Thoracic aorta (tissue), 2 donors: ENCODE measurements at regions not wholly inside any gene's neighbourhood (a gene's known extent, or its start where the extent isn't known, plus 50 kb on each side); places are given as distances from the start of the nearest gene placed in this dataset.
"Not testable (repeated sequence)": the region's sequence is repeated elsewhere in the genome, so short reads cannot be mapped to it uniquely, and the experiment has no call there.

Source experiments
- ATAC-seq: fragments of 150-250 bp; one replicate; pipeline ENCODE4 v1.8.0; 2017; ENCODE audit warnings: low read depth; ENCODE audit not compliant: insufficient number of reproducible peaks, low FRiP score
- DNase-seq: peaks from one replicate; pipeline ENCODE4 v3.0.0-alpha.2; 2020; ENCODE audit warnings: low spot score
- H3K27ac ChIP-seq, 2 donors: fragments of 200-600 bp; sonication (generic); 1 replicate in 1 of 2; 2 replicates in 1 of 2; pipeline ENCODE4 v1.5.1; 2016; ENCODE audit warnings: mild to moderate bottlenecking in 2 of 2, moderate library complexity in 2 of 2
- H3K27me3 ChIP-seq: fragments of 200-600 bp; sonication (generic); replicated peaks from 2 replicates; pipeline ENCODE4 v1.6.0; 2016; ENCODE audit warnings: mild to moderate bottlenecking; ENCODE audit not compliant: insufficient read depth
- H3K36me3 ChIP-seq: fragments of 200-600 bp; sonication (generic); one replicate; pipeline ENCODE4 v1.5.1; 2016
- H3K4me1 ChIP-seq, 2 donors: fragments of 200-600 bp; sonication (generic); 1 replicate in 1 of 2; 2 replicates in 1 of 2; pipeline versions ENCODE4 v1.5.1 to v1.6.0; 2016; ENCODE audit warnings: low read depth in 2 of 2, mild to moderate bottlenecking in 1 of 2; ENCODE audit not compliant: control insufficient read depth in 1 of 2
- H3K4me3 ChIP-seq: fragments of 200-600 bp; sonication (generic); 2 replicates; pipeline ENCODE4 v1.5.1; 2016; ENCODE audit warnings: mild to moderate bottlenecking
- H3K9me3 ChIP-seq: fragments of 200-600 bp; sonication (generic); 2 replicates; pipeline ENCODE4 v1.5.1; 2016
- TF ChIP-seq, protein P1 (sequence below): fragments of 200-600 bp; sonication (generic); IDR thresholded peaks from one replicate; pipeline ENCODE4 v1.5.1; 2019; ENCODE audit warnings: antibody characterized with exemption

DNA sequence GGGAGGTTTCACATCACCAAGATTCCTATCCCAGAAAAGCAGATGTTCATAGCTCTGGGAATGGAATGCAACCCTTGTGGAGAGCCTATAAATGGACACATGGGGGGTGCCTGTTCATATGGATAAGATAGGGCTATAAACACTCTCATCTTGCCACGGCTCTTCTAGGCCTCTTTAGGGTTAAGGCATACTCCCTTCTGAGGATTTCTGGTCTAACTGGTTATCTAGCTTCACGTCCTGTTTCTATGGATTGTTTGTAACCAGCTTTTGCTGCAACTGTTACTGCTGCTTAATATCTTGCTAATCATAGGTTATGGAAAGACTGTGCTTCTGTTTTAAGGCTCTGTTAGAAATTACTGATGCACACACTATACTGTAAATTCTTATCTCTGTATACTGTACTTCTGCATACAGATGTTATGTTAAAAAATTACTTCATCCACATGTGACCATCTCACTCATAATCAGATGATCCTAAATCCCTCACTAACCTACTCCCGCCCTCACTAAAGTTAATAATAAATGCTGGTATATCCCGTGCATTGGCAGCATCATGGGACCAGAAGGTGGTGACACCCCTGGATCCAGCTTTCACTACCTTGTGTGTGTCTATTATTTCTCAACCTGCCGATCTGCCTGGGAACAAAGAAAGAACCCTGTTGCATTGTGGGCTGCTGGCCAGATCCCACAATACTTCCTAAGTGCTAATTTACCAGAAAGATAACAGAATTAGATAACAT is 68.7 kb downstream of the PRKAB2 start:
- H3K9me3 ChIP-seq, H3K36me3 ChIP-seq, DNase-seq, H3K4me1 ChIP-seq, ATAC-seq, H3K27me3 ChIP-seq, H3K27ac ChIP-seq, H3K4me3 ChIP-seq: not testable (repeated sequence)

- Histone ChIP-seq H3K4me3 (no peak overlapping the region), H3K9me3 (no peaks in the 10 kb centered on the region), H3K4me1 (no peaks in the 10 kb centered on the region), H3K27me3 (no peaks in the 10 kb centered on the region), H3K36me3 (no peaks in the 10 kb centered on the region), H3K27ac (no peak overlapping the region)
- DNase-seq: no peak
- TF ChIP-seq, protein P1, sequence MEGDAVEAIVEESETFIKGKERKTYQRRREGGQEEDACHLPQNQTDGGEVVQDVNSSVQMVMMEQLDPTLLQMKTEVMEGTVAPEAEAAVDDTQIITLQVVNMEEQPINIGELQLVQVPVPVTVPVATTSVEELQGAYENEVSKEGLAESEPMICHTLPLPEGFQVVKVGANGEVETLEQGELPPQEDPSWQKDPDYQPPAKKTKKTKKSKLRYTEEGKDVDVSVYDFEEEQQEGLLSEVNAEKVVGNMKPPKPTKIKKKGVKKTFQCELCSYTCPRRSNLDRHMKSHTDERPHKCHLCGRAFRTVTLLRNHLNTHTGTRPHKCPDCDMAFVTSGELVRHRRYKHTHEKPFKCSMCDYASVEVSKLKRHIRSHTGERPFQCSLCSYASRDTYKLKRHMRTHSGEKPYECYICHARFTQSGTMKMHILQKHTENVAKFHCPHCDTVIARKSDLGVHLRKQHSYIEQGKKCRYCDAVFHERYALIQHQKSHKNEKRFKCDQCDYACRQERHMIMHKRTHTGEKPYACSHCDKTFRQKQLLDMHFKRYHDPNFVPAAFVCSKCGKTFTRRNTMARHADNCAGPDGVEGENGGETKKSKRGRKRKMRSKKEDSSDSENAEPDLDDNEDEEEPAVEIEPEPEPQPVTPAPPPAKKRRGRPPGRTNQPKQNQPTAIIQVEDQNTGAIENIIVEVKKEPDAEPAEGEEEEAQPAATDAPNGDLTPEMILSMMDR: no peak
- ATAC-seq: no peak
Observed at GRCh38 chr1:147099192-147099591, 73.1 kb downstream of the PRKAB2 start.

DNA sequence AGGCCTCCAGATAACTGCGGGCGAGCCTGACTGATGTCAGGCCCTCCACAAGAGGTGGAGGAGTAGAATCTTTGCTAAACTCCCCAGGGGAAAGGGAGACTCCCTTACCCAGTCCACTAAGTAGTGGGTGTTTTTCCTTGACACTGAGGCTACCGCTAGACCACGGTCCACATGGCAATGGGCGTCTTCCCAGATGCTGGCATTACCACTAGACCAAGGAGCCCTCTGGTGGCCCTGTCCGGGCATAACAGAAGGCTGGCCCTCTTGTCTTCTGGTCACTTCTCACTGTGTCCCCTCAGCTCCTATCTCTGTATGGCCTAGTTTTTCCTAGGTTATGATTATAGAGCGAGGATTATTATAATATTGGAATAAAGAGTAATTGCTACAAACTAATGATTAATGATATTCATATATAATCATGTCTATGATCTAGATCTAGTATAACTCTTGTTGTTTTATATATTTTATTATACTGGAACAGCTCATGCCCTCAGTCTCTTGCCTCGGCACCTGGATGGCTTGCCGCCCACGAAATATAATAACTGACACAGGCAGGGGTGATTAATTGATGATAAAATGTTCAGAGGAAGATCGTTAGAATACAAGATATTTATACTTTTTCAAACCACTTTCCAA is 73.8 kb downstream of the PRKAB2 start:
- not testable (repeated sequence) for H3K36me3 ChIP-seq, ATAC-seq
- TF ChIP-seq, protein P1: peak; percentile 12

GRCh38 chr1:147095691-147096090 is 76.6 kb downstream of the PRKAB2 start:
- TF ChIP-seq, protein P1: no peak
- ATAC-seq: no peak
- Histone ChIP-seq H3K4me3 (no peak overlapping the region), H3K4me1 (no peaks in the 10 kb centered on the region), H3K27me3 (no peaks in the 10 kb centered on the region), H3K27ac (no peak overlapping the region), H3K9me3 (no peaks in the 10 kb centered on the region), H3K36me3 (no peaks in the 10 kb centered on the region)
- DNase-seq: no peak

More for the DNA sequence above, 73.8 kb downstream of the PRKAB2 start:
- H3K4me3 ChIP-seq, H3K9me3 ChIP-seq, H3K27me3 ChIP-seq, H3K27ac ChIP-seq, DNase-seq, H3K4me1 ChIP-seq: not testable (repeated sequence)

DNA sequence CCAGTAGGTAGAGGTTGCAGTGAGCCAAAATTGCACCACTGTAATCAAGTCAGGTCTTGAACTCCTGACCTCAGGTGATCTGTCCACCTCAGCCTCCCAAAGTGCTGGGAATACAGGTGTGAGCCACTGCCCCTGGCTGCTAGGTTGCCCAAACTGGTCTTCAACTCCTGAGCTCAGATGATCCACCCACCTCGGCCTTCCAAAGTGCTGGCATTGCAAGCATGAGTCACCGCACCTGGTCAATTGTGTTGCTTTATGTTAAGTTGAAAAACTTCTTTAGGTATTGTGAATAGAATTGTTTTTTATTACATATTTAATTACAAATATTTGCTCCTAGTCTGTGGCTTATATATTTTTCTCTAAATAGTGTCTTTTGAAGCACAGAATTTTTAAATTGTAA is 80.5 kb downstream of the PRKAB2 start:
- H3K27ac ChIP-seq: no peak overlapping the region
- H3K4me1 ChIP-seq: no peaks in the 10 kb centered on the region
- H3K27me3 ChIP-seq: no peaks in the 10 kb centered on the region
- no peaks in the 10 kb centered on the region for H3K9me3 ChIP-seq
- DNase-seq (no peak), ATAC-seq (no peak)
- H3K4me3 ChIP-seq: no peak overlapping the region
- TF ChIP-seq, protein P1: no peak
- H3K36me3 ChIP-seq: no peaks in the 10 kb centered on the region
